A549 (cell line): ENCODE measurements at regions not wholly inside any gene's neighbourhood (a gene's known extent, or its start where the extent isn't known, plus 50 kb on each side); places are given as distances from the start of the nearest gene placed in this dataset.
"Not testable (repeated sequence)": the region's sequence is repeated elsewhere in the genome, so short reads cannot be mapped to it uniquely, and the experiment has no call there.

Experiments used
- ATAC-seq, 2 experiments: fragments of 200-7000 bp in 1 of 2; fragments of >200 bp in 1 of 2; cut with Nextera tagmentation in 1 of 2; cut with Tn5 transposase in 1 of 2; 3 replicates each; pipeline versions ENCODE4 v1.8.0 to v1.9.1; 2018 to 2020; ENCODE audit warnings: mild to moderate bottlenecking in 1 of 2, moderate library complexity in 1 of 2
- CTCF ChIA-PET: fragments of 300-600 bp; sonication (Branson Sonifier 250); formaldehyde crosslinking; extraction: SDS; loops from one replicate; lab custom pipeline; 2021; ENCODE audit warnings: antibody characterized with exemption, inconsistent platforms; lab: Yijun Ruan, JAX
- POLR2A ChIA-PET: fragments of 350-600 bp; formaldehyde crosslinking; extraction: SDS; loops from one replicate; lab custom pipeline; 2021; ENCODE audit warnings: antibody characterized with exemption, inconsistent platforms; lab: Yijun Ruan, JAX
- DNase-seq, 2 experiments: peaks; one replicate each; pipeline versions ENCODE4 v3.0.0 to v3.0.0-alpha.2; 2011 to 2016; ENCODE audit warnings: low read depth in 1 of 2, low spot score in 1 of 2
- FAIRE-seq: peaks from 2 replicates; lab custom pipeline; 2011; peaks lifted over from hg19 to GRCh38; lab: Jason Lieb, UNC
- H3K27ac ChIP-seq, 2 experiments: fragments of >200 bp; sonication (Bioruptor Twin); formaldehyde crosslinking; 3 replicates each; pipeline ENCODE4 v1.5.1; 2016 to 2017
- H3K4me1 ChIP-seq: fragments of >200 bp; sonication (Bioruptor Twin); formaldehyde crosslinking; 3 replicates; pipeline ENCODE4 v1.6.1; 2016
- H3K4me2 ChIP-seq: fragments of >200 bp; sonication (Bioruptor Twin); formaldehyde crosslinking; 3 replicates; pipeline ENCODE4 v1.6.1; 2016
- H3K4me3 ChIP-seq: fragments of >200 bp; sonication (Bioruptor Twin); formaldehyde crosslinking; 3 replicates; pipeline ENCODE4 v1.5.1; 2016
- H3K9me3 ChIP-seq: fragments of >200 bp; sonication (Bioruptor Twin); formaldehyde crosslinking; 3 replicates; pipeline ENCODE4 v1.6.1; 2016
- BCL3 ChIP-seq: fragments of >200 bp; sonication (Bioruptor Twin); formaldehyde crosslinking; IDR thresholded peaks from 3 replicates; pipeline ENCODE4 v1.6.1; 2016
- BHLHE40 ChIP-seq: IDR thresholded peaks from 2 replicates; pipeline ENCODE4 v1.6.1; 2012; ENCODE audit warnings: low read depth, low read length, inconsistent platforms
- CBX2 ChIP-seq: fragments of 200-600 bp; sonication (generic); IDR thresholded peaks from 2 replicates; pipeline ENCODE4 v1.6.1; 2016; ENCODE audit warnings: low read depth, mild to moderate bottlenecking, borderline replicate concordance
- CEBPB ChIP-seq, 2 experiments: fragments of >200 bp in 1 of 2; sonication (Bioruptor Twin) in 1 of 2; formaldehyde crosslinking in 1 of 2; IDR thresholded peaks; 2 replicates each; pipeline ENCODE4 v1.6.1; 2012 to 2016
- CHD4 ChIP-seq: fragments of 200-600 bp; sonication (generic); IDR thresholded peaks from 2 replicates; pipeline ENCODE4 v1.6.1; 2016; ENCODE audit warnings: antibody characterized with exemption, mild to moderate bottlenecking, borderline replicate concordance
- EHF ChIP-seq: fragments of 250-450 bp; sonication (Bioruptor Pico); IDR thresholded peaks from 2 replicates; pipeline ENCODE4 v1.5.0; 2020; ENCODE audit warnings: mild to moderate bottlenecking
- EHMT2 ChIP-seq: fragments of 200-600 bp; sonication (generic); IDR thresholded peaks from 2 replicates; pipeline ENCODE4 v1.6.1; 2016; ENCODE audit warnings: antibody characterized with exemption, low read depth, mild to moderate bottlenecking, moderate library complexity
- ESRRA ChIP-seq: fragments of 150-350 bp; IDR thresholded peaks from 2 replicates; pipeline ENCODE4 v1.6.1; 2014; ENCODE audit warnings: mild to moderate bottlenecking, low read length, borderline replicate concordance
- HDAC2 ChIP-seq: fragments of 200-600 bp; sonication (generic); IDR thresholded peaks from 2 replicates; pipeline ENCODE4 v1.6.1; 2016
- HEYL ChIP-seq: fragments of 250-450 bp; sonication (Bioruptor Pico); IDR thresholded peaks from 2 replicates; pipeline ENCODE4 v1.8.0; 2021; ENCODE audit warnings: mild to moderate bottlenecking, moderate library complexity
- HMGXB4 ChIP-seq: fragments of 250-450 bp; sonication (Bioruptor Pico); IDR thresholded peaks from 2 replicates; pipeline ENCODE4 v1.5.0; 2021; ENCODE audit warnings: mild to moderate bottlenecking, moderate library complexity, borderline replicate concordance
- HOXA7 ChIP-seq: fragments of 250-450 bp; sonication (Bioruptor Pico); IDR thresholded peaks from 2 replicates; pipeline ENCODE4 v1.5.0; 2020; ENCODE audit warnings: mild to moderate bottlenecking, moderate library complexity
- JUNB ChIP-seq: fragments of >200 bp; sonication (Bioruptor Twin); formaldehyde crosslinking; IDR thresholded peaks from 2 replicates; pipeline ENCODE4 v1.6.1; 2016
- KDM5A ChIP-seq: fragments of 200-600 bp; sonication (generic); IDR thresholded peaks from 2 replicates; pipeline ENCODE4 v1.6.1; 2016; ENCODE audit warnings: antibody characterized with exemption, mild to moderate bottlenecking
- MYC ChIP-seq: IDR thresholded peaks from 2 replicates; pipeline ENCODE4 v1.6.1; 2012; ENCODE audit warnings: mild to moderate bottlenecking, inconsistent platforms, low read length, improper control_type of control experiment, borderline replicate concordance
- NFE2L2 ChIP-seq: fragments of 150-350 bp; conservative IDR thresholded peaks from 2 replicates; pipeline ENCODE4 v1.6.1; 2014; ENCODE audit warnings: low read length
- PHF8 ChIP-seq: fragments of 200-600 bp; sonication (generic); IDR thresholded peaks from 2 replicates; pipeline ENCODE4 v1.6.1; 2016; ENCODE audit warnings: low read depth, mild to moderate bottlenecking, antibody characterized with exemption, moderate library complexity, borderline replicate concordance
- POLR2AphosphoS2 ChIP-seq: conservative IDR thresholded peaks from 2 replicates; pipeline ENCODE4 v1.6.1; 2012; ENCODE audit warnings: low read length, improper control_type of control experiment, inconsistent platforms
- RAD21 ChIP-seq, 2 experiments: fragments of >200 bp in 1 of 2; sonication (Bioruptor Twin) in 1 of 2; formaldehyde crosslinking in 1 of 2; IDR thresholded peaks in 1 of 2; conservative IDR thresholded peaks in 1 of 2; 2 replicates in 1 of 2; 3 replicates in 1 of 2; pipeline ENCODE4 v1.6.1; 2012 to 2018; ENCODE audit warnings: inconsistent platforms in 1 of 2
- RARB ChIP-seq: fragments of 250-450 bp; sonication (Bioruptor Pico); IDR thresholded peaks from 2 replicates; pipeline ENCODE4 v1.8.0; 2021; ENCODE audit warnings: mild to moderate bottlenecking, moderate library complexity
- RCOR1 ChIP-seq: fragments of 150-350 bp; IDR thresholded peaks from 2 replicates; pipeline ENCODE4 v1.6.1; 2014; ENCODE audit warnings: antibody characterized with exemption, low read length, low read depth
- RNF2 ChIP-seq: fragments of 200-600 bp; sonication (generic); IDR thresholded peaks from 2 replicates; pipeline ENCODE4 v1.6.1; 2016; ENCODE audit warnings: low read depth, mild to moderate bottlenecking, antibody characterized with exemption, moderate library complexity, borderline replicate concordance
- TFCP2L1 ChIP-seq: fragments of 250-450 bp; sonication (Bioruptor Pico); IDR thresholded peaks from 2 replicates; pipeline ENCODE4 v1.5.0; 2021; ENCODE audit warnings: mild to moderate bottlenecking
- TP53 ChIP-seq: fragments of 250-450 bp; sonication (Bioruptor Pico); IDR thresholded peaks from 2 replicates; pipeline ENCODE4 v1.5.0; 2021; ENCODE audit warnings: mild to moderate bottlenecking, moderate library complexity
- USF2 ChIP-seq: fragments of 450-650 bp; IDR thresholded peaks from 2 replicates; pipeline ENCODE4 v1.6.1; 2014; ENCODE audit warnings: antibody characterized with exemption
- ZFP36 ChIP-seq: fragments of 450-650 bp; IDR thresholded peaks from 2 replicates; pipeline ENCODE4 v1.6.1; 2014; ENCODE audit warnings: borderline replicate concordance; ENCODE audit not compliant: partially characterized antibody
- ZNF302 ChIP-seq: fragments of 250-450 bp; sonication (Bioruptor Pico); IDR thresholded peaks from 2 replicates; pipeline ENCODE4 v1.9.0; 2021; ENCODE audit warnings: inconsistent platforms, mild to moderate bottlenecking, moderate library complexity
- WGBS: methylation state at CpG from one replicate; pipeline ENCODE4 v1.1.6; 2017; ENCODE audit errors: missing lambda C conversion rate; 5-methylcytosine and 5-hydroxymethylcytosine counted together

- Histone ChIP-seq H3K4me2 (no peak overlapping the region), H3K27ac (no peak overlapping the region), H3K9me3 (no peaks in the 10 kb centered on the region), H3K4me3 (no peak overlapping the region)
- ChIA-PET POLR2A (no interaction called here), CTCF (no interaction called here)
- 19% methylated on average over 10 of the region's 10 CpGs for WGBS
- TF ChIP-seq ESRRA, result no peak
- TF ChIP-seq RARB (CRISPR knock-in tag), result no peak
- TF ChIP-seq EHMT2, result no peak
- no peak for TF ChIP-seq ZFP36
- no peak for TF ChIP-seq HEYL
- TF ChIP-seq BHLHE40, result no peak
- TF ChIP-seq RNF2, result no peak
- no peak for TF ChIP-seq NFE2L2
- TF ChIP-seq HDAC2, result no peak
- TF ChIP-seq POLR2AphosphoS2, result no peak
- TF ChIP-seq JUNB, result no peak
- no peak for TF ChIP-seq ZNF302
- no peak for TF ChIP-seq RAD21 (conservative IDR thresholded peaks at IDR 0.05 in 1 of 2, IDR thresholded peaks at IDR 0.05 in 1 of 2)
- TF ChIP-seq BCL3, result no peak
- no peak for TF ChIP-seq KDM5A
- no peak for TF ChIP-seq PHF8
- TF ChIP-seq CHD4, result no peak
- TF ChIP-seq, all 56 proteins: peak for 0
- ATAC-seq (no peak), DNase-seq (no peak), FAIRE-seq (peak; percentile 43)
- no peaks in the 10 kb centered on the region for H3K4me1 ChIP-seq
Observed at GRCh38 chr20:12093057-12093796, 175.5 kb downstream of the BTBD3 start.

GRCh38 chr20:12093797-12094190 lies 176.1 kb downstream of the BTBD3 start:
- H3K4me2 ChIP-seq, POLR2A ChIA-PET, DNase-seq, H3K4me3 ChIP-seq, H3K4me1 ChIP-seq, ATAC-seq, FAIRE-seq, H3K27ac ChIP-seq, H3K9me3 ChIP-seq, CTCF ChIA-PET: not testable (repeated sequence)
- WGBS, result 0% methylated on average over 3 of the region's 3 CpGs

GRCh38 chr20:12095180-12095920 lies 177.7 kb downstream of the BTBD3 start:
- H3K4me1 ChIP-seq, result no peaks in the 10 kb centered on the region
- TF ChIP-seq HOXA7 (CRISPR knock-in tag) (no peak), TFCP2L1 (CRISPR knock-in tag) (no peak), HDAC2 (no peak), PHF8 (no peak), BHLHE40 (no peak), RAD21 (conservative IDR thresholded peaks at IDR 0.05 in 1 of 2, IDR thresholded peaks at IDR 0.05 in 1 of 2) (no peak), KDM5A (no peak), HMGXB4 (CRISPR knock-in tag) (no peak), MYC (no peak), BCL3 (no peak), RCOR1 (no peak), USF2 (no peak), TP53 (CRISPR knock-in tag) (no peak), CEBPB (IDR thresholded peaks at IDR 0.05) (no peak), EHF (CRISPR knock-in tag) (no peak), CBX2 (no peak)
- TF ChIP-seq, all 56 proteins: peak for 0
- H3K4me3 ChIP-seq, result no peak overlapping the region
- H3K27ac ChIP-seq, result no peak overlapping the region
- no peak overlapping the region for H3K4me2 ChIP-seq
- 3% methylated on average over 5 of the region's 5 CpGs for WGBS
- FAIRE-seq (no peak), DNase-seq (no peak), ATAC-seq (no peak)
- ChIA-PET CTCF (no interaction called here), POLR2A (no interaction called here)
- H3K9me3 ChIP-seq, result no peaks in the 10 kb centered on the region
